ENCODE measurements at regions not wholly inside any gene's neighbourhood (a gene's known extent, or its start where the extent isn't known, plus 50 kb on each side); places are given as distances from the start of the nearest gene placed in this dataset.

DNA sequence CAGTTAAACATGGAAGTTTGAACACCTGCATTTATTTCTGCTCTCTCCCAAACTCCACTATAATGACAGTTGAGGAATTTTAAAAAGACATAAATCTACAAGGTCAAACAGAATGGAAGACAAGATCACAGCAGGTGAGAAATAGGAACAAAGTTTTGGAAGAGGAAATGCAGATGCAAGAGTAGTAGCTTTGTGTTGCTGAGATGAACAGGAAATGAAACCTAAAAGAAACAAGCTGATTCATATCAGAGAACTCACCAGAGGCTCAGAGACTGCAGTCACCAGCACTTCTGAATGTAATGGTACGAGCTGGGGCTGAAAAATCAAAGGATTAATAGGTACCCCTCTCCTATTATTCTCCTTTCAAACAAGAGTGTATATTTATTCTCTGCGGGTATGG is 459.9 kb downstream of the RAP2B start:
- TF ChIP-seq CTCF (conservative IDR thresholded peaks at IDR 0.05 in 1 of 2, IDR thresholded peaks at IDR 0.05 in 1 of 2; ENCODE audit: low read depth in 1 of 2, low read length in 2 of 2): no peak
- TF ChIP-seq EZH2 (IDR thresholded peaks at IDR 0.05; ENCODE audit: low read length, missing control alignments): no peak

Data from fibroblast of lung (primary cell).